Mesenchymal stem cell (in vitro differentiated cells and primary cell): ENCODE measurements at regions not wholly inside any gene's neighbourhood (a gene's known extent, or its start where the extent isn't known, plus 50 kb on each side); places are given as distances from the start of the nearest gene placed in this dataset.
"Not testable (repeated sequence)": the region's sequence is repeated elsewhere in the genome, so short reads cannot be mapped to it uniquely, and the experiment has no call there.

Source experiments
- DNase-seq: peaks from one replicate; pipeline ENCODE4 v3.0.0-alpha.2; 2013
- H2AFZ ChIP-seq: one replicate; pipeline ENCODE4 v1.6.1; 2013; ENCODE audit warnings: low read depth, mild to moderate bottlenecking, control low read depth, inconsistent platforms, low read length, moderate library complexity
- H2AK5ac ChIP-seq: 2 replicates; pipeline ENCODE4 v1.6.1; 2013; ENCODE audit warnings: low read length, moderate library complexity, mild to moderate bottlenecking, inconsistent platforms; ENCODE audit not compliant: severe bottlenecking
- H2BK120ac ChIP-seq: one replicate; pipeline ENCODE4 v1.6.1; 2013; ENCODE audit warnings: low read depth, mild to moderate bottlenecking, inconsistent platforms, low read length, moderate library complexity
- H2BK12ac ChIP-seq, 2 experiments: one replicate each; pipeline ENCODE4 v1.6.1; 2013; ENCODE audit warnings: inconsistent platforms in 2 of 2, low read length in 2 of 2, mild to moderate bottlenecking in 2 of 2, moderate library complexity in 2 of 2, control low read depth in 1 of 2
- H2BK15ac ChIP-seq: one replicate; pipeline ENCODE4 v1.6.1; 2013; ENCODE audit warnings: mild to moderate bottlenecking, low read depth, inconsistent platforms; ENCODE audit not compliant: poor library complexity, severe bottlenecking
- H2BK5ac ChIP-seq: 2 replicates; pipeline ENCODE4 v1.6.1; 2013; ENCODE audit warnings: low read depth, mild to moderate bottlenecking, low read length, control low read depth, inconsistent platforms; ENCODE audit not compliant: poor library complexity, severe bottlenecking
- H3K14ac ChIP-seq, 2 experiments: one replicate each; pipeline ENCODE4 v1.6.1; 2013; ENCODE audit warnings: inconsistent platforms in 2 of 2, low read length in 2 of 2, control low read depth in 1 of 2, mild to moderate bottlenecking in 1 of 2, moderate library complexity in 1 of 2
- H3K18ac ChIP-seq, 2 experiments: one replicate each; pipeline ENCODE4 v1.6.1; 2013; ENCODE audit warnings: inconsistent platforms in 2 of 2, low read length in 2 of 2, control low read depth in 1 of 2, low read depth in 1 of 2, mild to moderate bottlenecking in 1 of 2
- H3K23ac ChIP-seq, 2 experiments: one replicate each; pipeline ENCODE4 v1.6.1; 2013; ENCODE audit warnings: inconsistent platforms in 2 of 2, low read length in 2 of 2, mild to moderate bottlenecking in 2 of 2, moderate library complexity in 2 of 2, control low read depth in 1 of 2
- H3K27ac ChIP-seq: 2 replicates; pipeline ENCODE4 v1.5.1; 2013; ENCODE audit warnings: mild to moderate bottlenecking, moderate library complexity, low read length, control low read depth, inconsistent platforms; ENCODE audit not compliant: poor library complexity, severe bottlenecking
- H3K27me3 ChIP-seq, 2 experiments: 2 replicates each; pipeline versions ENCODE4 v1.6.1 to v1.7.0; 2013; ENCODE audit warnings: low read length in 2 of 2, mild to moderate bottlenecking in 2 of 2, moderate library complexity in 2 of 2, control low read depth in 1 of 2, inconsistent platforms in 1 of 2; ENCODE audit not compliant: control insufficient read depth in 1 of 2, insufficient read depth in 1 of 2
- H3K36me3 ChIP-seq, 2 experiments: 2 replicates each; pipeline versions ENCODE4 v1.6.1 to v1.7.0; 2013; ENCODE audit warnings: low read length in 2 of 2, control low read depth in 1 of 2, inconsistent platforms in 1 of 2, low read depth in 1 of 2, mild to moderate bottlenecking in 1 of 2; ENCODE audit not compliant: insufficient read depth in 2 of 2, control insufficient read depth in 1 of 2
- H3K4ac ChIP-seq, 2 experiments: one replicate each; pipeline ENCODE4 v1.6.1; 2013; ENCODE audit warnings: inconsistent platforms in 2 of 2, low read length in 2 of 2, mild to moderate bottlenecking in 2 of 2, moderate library complexity in 2 of 2, control low read depth in 1 of 2, low read depth in 1 of 2
- H3K4me1 ChIP-seq: 2 replicates; pipeline ENCODE4 v1.6.1; 2013; ENCODE audit warnings: low read depth, low read length, control low read depth; ENCODE audit not compliant: control insufficient read depth, insufficient read depth
- H3K4me2 ChIP-seq: 2 replicates; pipeline ENCODE4 v1.6.1; 2013; ENCODE audit warnings: low read length, mild to moderate bottlenecking, inconsistent platforms; ENCODE audit not compliant: poor library complexity, severe bottlenecking
- H3K4me3 ChIP-seq, 2 experiments: 2 replicates each; pipeline versions ENCODE4 v1.5.1 to v1.7.0; 2013; ENCODE audit warnings: low read length in 2 of 2, mild to moderate bottlenecking in 2 of 2, control low read depth in 1 of 2, low read depth in 1 of 2; ENCODE audit not compliant: insufficient read depth in 1 of 2
- H3K79me1 ChIP-seq: replicated peaks from 2 replicates; pipeline ENCODE4 v1.6.1; 2013; ENCODE audit warnings: mild to moderate bottlenecking, control low read depth, low read length, inconsistent platforms; ENCODE audit not compliant: poor library complexity, severe bottlenecking
- H3K9ac ChIP-seq: 2 replicates; pipeline ENCODE4 v1.7.0; 2013; ENCODE audit warnings: mild to moderate bottlenecking, low read length, moderate library complexity
- H3K9me3 ChIP-seq: 2 replicates; pipeline ENCODE4 v1.7.0; 2013; ENCODE audit warnings: mild to moderate bottlenecking, low read length; ENCODE audit not compliant: control insufficient read depth
- H4K8ac ChIP-seq: one replicate; pipeline ENCODE4 v1.6.1; 2013; ENCODE audit warnings: inconsistent platforms, mild to moderate bottlenecking, low read length, moderate library complexity
- H4K91ac ChIP-seq: one replicate; pipeline ENCODE4 v1.6.1; 2013; ENCODE audit warnings: mild to moderate bottlenecking, low read length, inconsistent platforms
- WGBS: methylation state at CpG from one replicate; pipeline ENCODE4 v1.1.7; 2013; ENCODE audit warnings: mixed read lengths; 5-methylcytosine and 5-hydroxymethylcytosine counted together

- H3K27me3 ChIP-seq, H3K4me1 ChIP-seq, H3K79me1 ChIP-seq, H2BK5ac ChIP-seq, H2BK15ac ChIP-seq, H3K23ac ChIP-seq, H2BK12ac ChIP-seq, H3K9me3 ChIP-seq, H3K27ac ChIP-seq, H2AK5ac ChIP-seq, H3K36me3 ChIP-seq: not testable (repeated sequence)
- H3K18ac ChIP-seq, result peak overlapping the region; percentile 54 to 91
- DNase-seq, result peak; percentile 63
- peak overlapping the region; percentile 64 for H4K8ac ChIP-seq
- peak overlapping the region in 1 of 2 experiments; percentile 60 for H3K14ac ChIP-seq
- H3K4me3 ChIP-seq, result peak overlapping the region; percentile 70 to 74
- peak overlapping the region; percentile 81 for H3K9ac ChIP-seq
- peak overlapping the region in 1 of 2 experiments; percentile 28 for H3K4ac ChIP-seq
- peak overlapping the region; percentile 33 for H3K4me2 ChIP-seq
- H4K91ac ChIP-seq, result peak overlapping the region; percentile 68
- peak overlapping the region; percentile 61 for H2BK120ac ChIP-seq
- H2AFZ ChIP-seq, result peak overlapping the region; percentile 77
- WGBS, result 1% methylated on average over 20 of the region's 110 CpGs
These were observed 122.0 kb upstream of the NIPA1 start for GRCh38 chr15:22664294-22665058.

- H2AK5ac ChIP-seq, H3K4me1 ChIP-seq, H4K91ac ChIP-seq, H2BK15ac ChIP-seq, H3K79me1 ChIP-seq, H2BK12ac ChIP-seq, H3K36me3 ChIP-seq, H3K9me3 ChIP-seq, H4K8ac ChIP-seq, H3K14ac ChIP-seq, H2BK120ac ChIP-seq, H3K23ac ChIP-seq, H3K4ac ChIP-seq, H2BK5ac ChIP-seq, H3K27me3 ChIP-seq, H2AFZ ChIP-seq: not testable (repeated sequence)
- peak; percentile 82 for DNase-seq
- H3K18ac ChIP-seq, result peak overlapping the region in 1 of 2 experiments; percentile 54
- H3K27ac ChIP-seq, result peak overlapping the region; percentile 80
- WGBS, result 5% methylated on average over 7 of the region's 22 CpGs
- H3K4me3 ChIP-seq, result peak overlapping the region; percentile 70 to 74
- peak overlapping the region; percentile 81 for H3K9ac ChIP-seq
- H3K4me2 ChIP-seq, result peak overlapping the region; percentile 47
These were observed 121.3 kb upstream of the NIPA1 start for GRCh38 chr15:22665059-22665702.

GRCh38 chr15:22665711-22666110, 120.7 kb upstream of the NIPA1 start:
- not testable (repeated sequence) for H2BK15ac ChIP-seq, H2BK12ac ChIP-seq, H2AK5ac ChIP-seq, H3K4me1 ChIP-seq, H2BK120ac ChIP-seq, H2AFZ ChIP-seq, H2BK5ac ChIP-seq, H3K9me3 ChIP-seq, H3K79me1 ChIP-seq, H4K8ac ChIP-seq, H3K14ac ChIP-seq, H3K4ac ChIP-seq, H3K23ac ChIP-seq, H3K36me3 ChIP-seq, H3K27me3 ChIP-seq, H3K18ac ChIP-seq, H4K91ac ChIP-seq, DNase-seq
- peak overlapping the region; percentile 81 for H3K9ac ChIP-seq
- peak overlapping the region in 1 of 2 experiments; percentile 74 for H3K4me3 ChIP-seq
- no CpG with 5 or more reads among the region's 2 CpGs for whole genome bisulfite sequencing
- peak overlapping the region; percentile 80 for H3K27ac ChIP-seq
- peak overlapping the region; percentile 47 for H3K4me2 ChIP-seq

- not testable (repeated sequence) for H3K23ac ChIP-seq, H3K36me3 ChIP-seq, H2BK12ac ChIP-seq, H3K4me1 ChIP-seq, H4K91ac ChIP-seq, H3K9me3 ChIP-seq, H3K4ac ChIP-seq, H2AFZ ChIP-seq, H3K27ac ChIP-seq, H4K8ac ChIP-seq, H2BK15ac ChIP-seq, H3K9ac ChIP-seq, H3K79me1 ChIP-seq, H3K4me2 ChIP-seq, H2BK5ac ChIP-seq, H2AK5ac ChIP-seq, H3K4me3 ChIP-seq, H3K18ac ChIP-seq, H3K27me3 ChIP-seq, DNase-seq, H3K14ac ChIP-seq, H2BK120ac ChIP-seq
- no CpG with 5 or more reads among the region's 2 CpGs for WGBS
These were observed 101.7 kb upstream of the NIPA1 start for GRCh38 chr15:22684786-22685185.
